Smooth muscle cell (in vitro differentiated cells): ENCODE measurements at regions not wholly inside any gene's neighbourhood (a gene's known extent, or its start where the extent isn't known, plus 50 kb on each side); places are given as distances from the start of the nearest gene placed in this dataset.
"Not testable (repeated sequence)": the region's sequence is repeated elsewhere in the genome, so short reads cannot be mapped to it uniquely, and the experiment has no call there.

Source experiments
- DNase-seq: peaks from one replicate; lab custom pipeline; 2025; ENCODE audit not compliant: unreplicated experiment; lab: John Stamatoyannopoulos, UW
- H2AFZ ChIP-seq: fragments of 200-600 bp; sonication (generic); 2 replicates; pipeline ENCODE4 v1.6.0; 2016; ENCODE audit warnings: antibody characterized with exemption, low read depth, mild to moderate bottlenecking
- H3F3A ChIP-seq: fragments of 200-600 bp; sonication (generic); 2 replicates; pipeline ENCODE4 v1.6.0; 2017; ENCODE audit warnings: antibody characterized with exemption, low read depth
- H3K27ac ChIP-seq: fragments of 200-600 bp; sonication (generic); 2 replicates; pipeline ENCODE4 v1.5.1; 2016; ENCODE audit warnings: low read depth, mild to moderate bottlenecking
- H3K27me3 ChIP-seq: fragments of 200-600 bp; sonication (generic); 2 replicates; pipeline ENCODE4 v1.6.1; 2016; ENCODE audit warnings: low read depth, mild to moderate bottlenecking
- H3K36me3 ChIP-seq: fragments of 200-600 bp; sonication (generic); 2 replicates; pipeline ENCODE4 v1.5.1; 2016; ENCODE audit warnings: low read depth
- H3K4me1 ChIP-seq: fragments of 200-600 bp; sonication (generic); 2 replicates; pipeline ENCODE4 v1.5.1; 2016; ENCODE audit warnings: low read depth
- H3K4me2 ChIP-seq: fragments of 200-600 bp; sonication (generic); 2 replicates; pipeline ENCODE4 v1.6.0; 2016; ENCODE audit warnings: mild to moderate bottlenecking
- H3K4me3 ChIP-seq: fragments of 200-600 bp; sonication (generic); 2 replicates; pipeline ENCODE4 v1.5.1; 2016; ENCODE audit warnings: mild to moderate bottlenecking
- H3K79me2 ChIP-seq: fragments of 200-600 bp; sonication (generic); 2 replicates; pipeline ENCODE4 v1.6.0; 2016; ENCODE audit warnings: low read depth, mild to moderate bottlenecking
- H3K9ac ChIP-seq: fragments of 200-600 bp; sonication (generic); 2 replicates; pipeline ENCODE4 v1.6.0; 2016; ENCODE audit warnings: low read depth
- H3K9me3 ChIP-seq: fragments of 200-600 bp; sonication (generic); replicated peaks from 2 replicates; pipeline ENCODE4 v1.5.1; 2016; ENCODE audit warnings: low read depth
- H4K20me1 ChIP-seq: fragments of 200-600 bp; sonication (generic); 2 replicates; pipeline ENCODE4 v1.6.0; 2016; ENCODE audit warnings: low read depth
- WGBS: methylation state at CpG from one replicate; pipeline ENCODE4 v1.1.7; 2016; ENCODE audit warnings: low lambda C conversion rate; 5-methylcytosine and 5-hydroxymethylcytosine counted together

- not testable (repeated sequence) for H3K36me3 ChIP-seq, H3K27me3 ChIP-seq, DNase-seq, H3K9me3 ChIP-seq, H3F3A ChIP-seq, H3K4me3 ChIP-seq, H2AFZ ChIP-seq, H4K20me1 ChIP-seq, H3K79me2 ChIP-seq, H3K27ac ChIP-seq, H3K9ac ChIP-seq, H3K4me2 ChIP-seq
- WGBS, result 35% methylated on average over 2 of the region's 2 CpGs
- peaks cover 13% of the 10 kb centered on the region for H3K4me1 ChIP-seq
Measured at GRCh38 chr9:42306625-42307024, 123.2 kb downstream of the SPATA31A6 start.

GRCh38 chr9:42307449-42307848 lies 124.0 kb downstream of the SPATA31A6 start:
- H3K9me3 ChIP-seq, H4K20me1 ChIP-seq, DNase-seq, H2AFZ ChIP-seq, H3K27me3 ChIP-seq, H3F3A ChIP-seq, H3K4me3 ChIP-seq, H3K4me2 ChIP-seq, H3K79me2 ChIP-seq, H3K27ac ChIP-seq, H3K9ac ChIP-seq, H3K36me3 ChIP-seq: not testable (repeated sequence)
- H3K4me1 ChIP-seq, result peaks cover 13% of the 10 kb centered on the region
- WGBS, result 3% methylated on average over 2 of the region's 2 CpGs

- 72% methylated on average over 2 of the region's 2 CpGs for WGBS
- H3K27me3 ChIP-seq, result not testable (repeated sequence)
Measured at GRCh38 chr9:42310972-42311371, 127.5 kb downstream of the SPATA31A6 start.

GRCh38 chr9:42316026-42316425 lies 132.6 kb downstream of the SPATA31A6 start:
- not testable (repeated sequence) for H2AFZ ChIP-seq, H3F3A ChIP-seq, H3K79me2 ChIP-seq, DNase-seq, H3K9me3 ChIP-seq, H3K27ac ChIP-seq, H4K20me1 ChIP-seq, H3K27me3 ChIP-seq, H3K36me3 ChIP-seq, H3K9ac ChIP-seq, H3K4me2 ChIP-seq, H3K4me3 ChIP-seq, H3K4me1 ChIP-seq
- 92% methylated on average over 5 of the region's 5 CpGs for WGBS

More at GRCh38 chr9:42310972-42311371, 127.5 kb downstream of the SPATA31A6 start:
- H3K4me2 ChIP-seq, H4K20me1 ChIP-seq, H3K4me3 ChIP-seq, H3K9me3 ChIP-seq, H3K36me3 ChIP-seq, H2AFZ ChIP-seq, H3K27ac ChIP-seq, DNase-seq, H3K79me2 ChIP-seq, H3F3A ChIP-seq, H3K4me1 ChIP-seq, H3K9ac ChIP-seq: not testable (repeated sequence)

GRCh38 chr9:42317677-42318076 lies 134.2 kb downstream of the SPATA31A6 start:
- H4K20me1 ChIP-seq, H3K27me3 ChIP-seq, H3K4me1 ChIP-seq, H3K4me3 ChIP-seq, H3K79me2 ChIP-seq, H3K4me2 ChIP-seq, H3F3A ChIP-seq, H3K9me3 ChIP-seq, DNase-seq, H3K9ac ChIP-seq, H3K27ac ChIP-seq, H2AFZ ChIP-seq, H3K36me3 ChIP-seq: not testable (repeated sequence)
- 45% methylated on average over 3 of the region's 3 CpGs for WGBS

GRCh38 chr9:42323084-42323809 lies 139.8 kb downstream of the SPATA31A6 start:
- WGBS, result 16% methylated on average over 7 of the region's 7 CpGs
- H3K27ac ChIP-seq, H4K20me1 ChIP-seq, H3K79me2 ChIP-seq, H3K4me2 ChIP-seq, H3K4me3 ChIP-seq, H3K4me1 ChIP-seq, DNase-seq, H3F3A ChIP-seq, H2AFZ ChIP-seq, H3K27me3 ChIP-seq, H3K9ac ChIP-seq, H3K36me3 ChIP-seq, H3K9me3 ChIP-seq: not testable (repeated sequence)

GRCh38 chr9:42325142-42325541 lies 141.7 kb downstream of the SPATA31A6 start:
- H3K79me2 ChIP-seq, H3K27ac ChIP-seq, H2AFZ ChIP-seq, H3K9me3 ChIP-seq, H3K4me1 ChIP-seq, H3F3A ChIP-seq, H3K27me3 ChIP-seq, H3K36me3 ChIP-seq, H4K20me1 ChIP-seq, DNase-seq, H3K9ac ChIP-seq, H3K4me2 ChIP-seq, H3K4me3 ChIP-seq: not testable (repeated sequence)

- WGBS, result 41% methylated on average over 2 of the region's 2 CpGs
- H2AFZ ChIP-seq, H3K27ac ChIP-seq, H3K9ac ChIP-seq, H3K79me2 ChIP-seq, H3K4me3 ChIP-seq, H3K27me3 ChIP-seq, DNase-seq, H3K4me2 ChIP-seq, H3K9me3 ChIP-seq, H3K4me1 ChIP-seq, H4K20me1 ChIP-seq, H3F3A ChIP-seq, H3K36me3 ChIP-seq: not testable (repeated sequence)
Measured at GRCh38 chr9:42325561-42325960, 142.1 kb downstream of the SPATA31A6 start.

GRCh38 chr9:42326482-42326881 lies 143.0 kb downstream of the SPATA31A6 start:
- not testable (repeated sequence) for H3K79me2 ChIP-seq, H3K9me3 ChIP-seq, H3K4me3 ChIP-seq, H4K20me1 ChIP-seq, H3K4me1 ChIP-seq, H3F3A ChIP-seq, H2AFZ ChIP-seq, H3K27ac ChIP-seq, H3K36me3 ChIP-seq, H3K9ac ChIP-seq, H3K4me2 ChIP-seq, H3K27me3 ChIP-seq, DNase-seq
- WGBS, result 52% methylated on average over 2 of the region's 2 CpGs
